ENCODE measurements at regions not wholly inside any gene's neighbourhood (a gene's known extent, or its start where the extent isn't known, plus 50 kb on each side); places are given as distances from the start of the nearest gene placed in this dataset.

- no peaks in the 10 kb centered on the region for H3K27me3 Mint-ChIP-seq (ENCODE audit: low read depth)
- no peaks in the 10 kb centered on the region for H3K4me1 Mint-ChIP-seq (ENCODE audit: low read depth)
- CTCF ChIA-PET, result no interaction called here
- DNase-seq, result no peak
- intact Hi-C loops (cut with micrococcal nuclease), result no loop called here
- H3K4me3 Mint-ChIP-seq, result no peak overlapping the region
- peaks cover 13% of the 10 kb centered on the region for H3K9me3 Mint-ChIP-seq
- H3K36me3 Mint-ChIP-seq (ENCODE audit: low read depth), result no peaks in the 10 kb centered on the region
- H3K27ac Mint-ChIP-seq, result no peak overlapping the region
Observed at GRCh38 chr20:61031101-61031830, 220.8 kb upstream of the CDH4 start.

GRCh38 chr20:61037498-61037897 lies 214.6 kb upstream of the CDH4 start:
- no peaks in the 10 kb centered on the region for H3K36me3 Mint-ChIP-seq (ENCODE audit: low read depth)
- no peaks in the 10 kb centered on the region for H3K4me1 Mint-ChIP-seq (ENCODE audit: low read depth)
- H3K27ac Mint-ChIP-seq, result no peak overlapping the region
- CTCF ChIA-PET, result no interaction called here
- intact Hi-C loops (cut with micrococcal nuclease), result no loop called here
- DNase-seq, result no peak
- peaks cover 17% of the 10 kb centered on the region for H3K9me3 Mint-ChIP-seq
- no peak overlapping the region for H3K4me3 Mint-ChIP-seq
- H3K27me3 Mint-ChIP-seq (ENCODE audit: low read depth), result peaks cover 3% of the 10 kb centered on the region

GRCh38 chr20:61041481-61041880 lies 210.6 kb upstream of the CDH4 start:
- no peak overlapping the region for H3K4me3 Mint-ChIP-seq
- intact Hi-C loops (cut with micrococcal nuclease), result no loop called here
- no peak overlapping the region for H3K27ac Mint-ChIP-seq
- DNase-seq, result no peak
- H3K9me3 Mint-ChIP-seq, result peaks cover 16% of the 10 kb centered on the region
- no peaks in the 10 kb centered on the region for H3K4me1 Mint-ChIP-seq (ENCODE audit: low read depth)
- peaks cover 3% of the 10 kb centered on the region for H3K27me3 Mint-ChIP-seq (ENCODE audit: low read depth)
- CTCF ChIA-PET, result no interaction called here
- H3K36me3 Mint-ChIP-seq (ENCODE audit: low read depth), result no peaks in the 10 kb centered on the region

- H3K27me3 Mint-ChIP-seq (ENCODE audit: low read depth), result peaks cover 3% of the 10 kb centered on the region
- H3K27ac Mint-ChIP-seq, result no peak overlapping the region
- intact Hi-C loops (cut with micrococcal nuclease), result no loop called here
- CTCF ChIA-PET, result no interaction called here
- no peak overlapping the region for H3K4me3 Mint-ChIP-seq
- DNase-seq, result no peak
- no peaks in the 10 kb centered on the region for H3K36me3 Mint-ChIP-seq (ENCODE audit: low read depth)
- no peaks in the 10 kb centered on the region for H3K4me1 Mint-ChIP-seq (ENCODE audit: low read depth)
- peaks cover 7% of the 10 kb centered on the region for H3K9me3 Mint-ChIP-seq
Observed at GRCh38 chr20:61042506-61043385, 209.3 kb upstream of the CDH4 start.

GRCh38 chr20:61043681-61044080 lies 208.4 kb upstream of the CDH4 start:
- no peaks in the 10 kb centered on the region for H3K9me3 Mint-ChIP-seq
- no peaks in the 10 kb centered on the region for H3K36me3 Mint-ChIP-seq (ENCODE audit: low read depth)
- intact Hi-C loops (cut with micrococcal nuclease), result no loop called here
- H3K4me3 Mint-ChIP-seq, result no peak overlapping the region
- CTCF ChIA-PET, result no interaction called here
- H3K4me1 Mint-ChIP-seq (ENCODE audit: low read depth), result no peaks in the 10 kb centered on the region
- H3K27me3 Mint-ChIP-seq (ENCODE audit: low read depth), result peaks cover 3% of the 10 kb centered on the region
- DNase-seq, result no peak
- H3K27ac Mint-ChIP-seq, result no peak overlapping the region

- Mint-ChIP-seq H3K4me1 (ENCODE audit: low read depth) (no peaks in the 10 kb centered on the region), H3K9me3 (peaks cover 2% of the 10 kb centered on the region), H3K36me3 (ENCODE audit: low read depth) (no peaks in the 10 kb centered on the region), H3K27me3 (ENCODE audit: low read depth) (peaks cover 3% of the 10 kb centered on the region), H3K4me3 (no peak overlapping the region), H3K27ac (no peak overlapping the region)
- CTCF ChIA-PET, result no interaction called here
- no peak for DNase-seq
- intact Hi-C loops (cut with micrococcal nuclease), result no loop called here
Observed at GRCh38 chr20:61044499-61044898, 207.6 kb upstream of the CDH4 start.

- CTCF ChIA-PET, result no interaction called here
- no peaks in the 10 kb centered on the region for H3K36me3 Mint-ChIP-seq (ENCODE audit: low read depth)
- H3K27ac Mint-ChIP-seq, result no peak overlapping the region
- DNase-seq, result no peak
- H3K27me3 Mint-ChIP-seq (ENCODE audit: low read depth), result peaks cover 3% of the 10 kb centered on the region
- no peak overlapping the region for H3K4me3 Mint-ChIP-seq
- H3K4me1 Mint-ChIP-seq (ENCODE audit: low read depth), result no peaks in the 10 kb centered on the region
- intact Hi-C loops (cut with micrococcal nuclease), result no loop called here
- H3K9me3 Mint-ChIP-seq, result peaks cover 2% of the 10 kb centered on the region
Observed at GRCh38 chr20:61045091-61045490, 207.0 kb upstream of the CDH4 start.

- Mint-ChIP-seq H3K4me3 (no peak overlapping the region), H3K27me3 (ENCODE audit: low read depth) (peaks cover 3% of the 10 kb centered on the region), H3K9me3 (peaks cover 2% of the 10 kb centered on the region), H3K36me3 (ENCODE audit: low read depth) (no peaks in the 10 kb centered on the region), H3K27ac (no peak overlapping the region), H3K4me1 (ENCODE audit: low read depth) (no peaks in the 10 kb centered on the region)
- intact Hi-C loops (cut with micrococcal nuclease), result no loop called here
- no peak for DNase-seq
- CTCF ChIA-PET, result no interaction called here
Observed at GRCh38 chr20:61045876-61046585, 206.0 kb upstream of the CDH4 start.

- DNase-seq, result no peak
- CTCF ChIA-PET, result no interaction called here
- intact Hi-C loops (cut with micrococcal nuclease), result no loop called here
Observed at GRCh38 chr20:61046721-61047351, 205.2 kb upstream of the CDH4 start.

GRCh38 chr20:61047515-61047914 lies 204.5 kb upstream of the CDH4 start:
- Mint-ChIP-seq H3K4me1 (ENCODE audit: low read depth) (no peaks in the 10 kb centered on the region), H3K36me3 (ENCODE audit: low read depth) (no peaks in the 10 kb centered on the region), H3K27ac (no peak overlapping the region), H3K9me3 (peaks cover 2% of the 10 kb centered on the region), H3K4me3 (no peak overlapping the region), H3K27me3 (ENCODE audit: low read depth) (no peaks in the 10 kb centered on the region)
- CTCF ChIA-PET, result no interaction called here
- intact Hi-C loops (cut with micrococcal nuclease), result no loop called here
- no peak for DNase-seq

More at GRCh38 chr20:61046721-61047351, 205.2 kb upstream of the CDH4 start:
- peaks cover 2% of the 10 kb centered on the region for H3K9me3 Mint-ChIP-seq
- H3K27me3 Mint-ChIP-seq (ENCODE audit: low read depth), result no peaks in the 10 kb centered on the region
- no peaks in the 10 kb centered on the region for H3K4me1 Mint-ChIP-seq (ENCODE audit: low read depth)
- H3K36me3 Mint-ChIP-seq (ENCODE audit: low read depth), result no peaks in the 10 kb centered on the region
- no peak overlapping the region for H3K4me3 Mint-ChIP-seq
- H3K27ac Mint-ChIP-seq, result no peak overlapping the region

GRCh38 chr20:61048302-61048701 lies 203.8 kb upstream of the CDH4 start:
- Mint-ChIP-seq H3K9me3 (peaks cover 2% of the 10 kb centered on the region), H3K36me3 (ENCODE audit: low read depth) (no peaks in the 10 kb centered on the region)
- DNase-seq, result no peak

GRCh38 chr20:61049684-61050083 lies 202.4 kb upstream of the CDH4 start:
- Mint-ChIP-seq H3K4me1 (ENCODE audit: low read depth) (no peaks in the 10 kb centered on the region), H3K36me3 (ENCODE audit: low read depth) (no peaks in the 10 kb centered on the region), H3K9me3 (peaks cover 2% of the 10 kb centered on the region), H3K27me3 (ENCODE audit: low read depth) (no peaks in the 10 kb centered on the region), H3K27ac (no peak overlapping the region), H3K4me3 (no peak overlapping the region)
- DNase-seq, result no peak
- intact Hi-C loops (cut with micrococcal nuclease), result no loop called here
- CTCF ChIA-PET, result interaction anchor here (0.7 kb wide), 1 partner anchor 70 kb away, joined by 4 read pairs; no protein-coding TSS in a partner anchor

More at GRCh38 chr20:61048302-61048701, 203.8 kb upstream of the CDH4 start:
- Mint-ChIP-seq H3K4me1 (ENCODE audit: low read depth) (no peaks in the 10 kb centered on the region), H3K4me3 (no peak overlapping the region), H3K27me3 (ENCODE audit: low read depth) (no peaks in the 10 kb centered on the region), H3K27ac (no peak overlapping the region)
- CTCF ChIA-PET, result no interaction called here
- intact Hi-C loops (cut with micrococcal nuclease), result no loop called here

All from activated naive CD4-positive, alpha-beta T cell treated with anti-CD3 and anti-CD28 coated beads for 36 hours (primary cell).